ENCODE measurements at regions not wholly inside any gene's neighbourhood (a gene's known extent, or its start where the extent isn't known, plus 50 kb on each side); places are given as distances from the start of the nearest gene placed in this dataset.

DNA sequence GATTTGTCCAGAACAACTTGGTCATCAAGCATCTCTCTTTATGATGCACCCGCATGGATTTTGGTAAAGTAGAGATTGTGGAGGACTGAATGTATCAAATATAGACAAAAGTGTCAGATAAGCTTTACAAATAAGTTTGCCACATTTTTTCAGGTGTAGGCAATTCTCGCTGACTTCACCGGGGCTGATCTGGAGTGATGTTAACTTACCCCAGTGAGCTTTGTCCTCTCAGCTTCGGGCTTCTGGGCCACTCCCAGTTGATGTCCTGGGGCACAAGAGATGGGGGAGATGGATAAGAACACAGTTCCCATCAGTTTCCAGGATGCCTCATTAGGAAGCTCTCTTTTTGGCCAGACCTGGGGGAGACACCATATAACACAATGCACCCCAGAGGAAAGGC is 117.7 kb downstream of the ETS2 start:
- DNase-seq, result no peak

GRCh38 chr21:38922474-38923235 is 116.9 kb downstream of the ETS2 start:
- DNase-seq, result no peak

DNA sequence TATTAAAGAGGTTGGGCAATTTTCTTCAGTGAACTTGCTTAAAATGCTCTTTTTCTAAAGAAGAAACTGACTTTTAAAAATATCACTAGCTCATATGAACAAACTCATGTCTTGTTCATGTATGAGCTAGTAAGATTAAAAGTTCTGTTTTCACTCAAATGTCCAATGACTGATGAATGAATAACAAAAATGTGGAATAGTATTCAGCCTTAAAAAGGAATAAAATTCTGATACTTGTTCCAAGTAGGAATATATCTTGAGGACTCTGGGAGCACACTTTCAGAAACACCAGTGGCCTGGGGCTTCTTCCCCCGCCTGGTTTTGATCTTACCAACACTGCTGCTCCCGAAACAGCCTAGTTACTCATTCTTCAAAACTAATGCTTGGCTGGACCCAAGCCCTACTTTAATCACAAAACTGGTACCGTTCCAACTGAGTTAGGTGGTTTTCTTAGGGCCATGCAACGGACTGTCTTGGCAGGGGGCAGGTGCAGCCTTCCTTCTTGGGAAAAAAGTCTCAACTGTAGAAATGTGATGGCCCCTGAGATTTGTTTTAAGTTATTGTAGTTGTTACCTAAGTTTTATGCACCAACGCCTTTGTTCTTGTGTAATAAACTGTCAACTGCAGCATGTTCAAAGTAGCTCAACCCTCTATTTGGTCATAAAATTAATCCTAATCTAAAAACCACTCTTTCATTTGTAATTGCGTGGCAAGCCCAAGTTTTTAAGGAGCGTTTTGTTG is 116.0 kb downstream of the ETS2 start:
- no peak for DNase-seq

DNA sequence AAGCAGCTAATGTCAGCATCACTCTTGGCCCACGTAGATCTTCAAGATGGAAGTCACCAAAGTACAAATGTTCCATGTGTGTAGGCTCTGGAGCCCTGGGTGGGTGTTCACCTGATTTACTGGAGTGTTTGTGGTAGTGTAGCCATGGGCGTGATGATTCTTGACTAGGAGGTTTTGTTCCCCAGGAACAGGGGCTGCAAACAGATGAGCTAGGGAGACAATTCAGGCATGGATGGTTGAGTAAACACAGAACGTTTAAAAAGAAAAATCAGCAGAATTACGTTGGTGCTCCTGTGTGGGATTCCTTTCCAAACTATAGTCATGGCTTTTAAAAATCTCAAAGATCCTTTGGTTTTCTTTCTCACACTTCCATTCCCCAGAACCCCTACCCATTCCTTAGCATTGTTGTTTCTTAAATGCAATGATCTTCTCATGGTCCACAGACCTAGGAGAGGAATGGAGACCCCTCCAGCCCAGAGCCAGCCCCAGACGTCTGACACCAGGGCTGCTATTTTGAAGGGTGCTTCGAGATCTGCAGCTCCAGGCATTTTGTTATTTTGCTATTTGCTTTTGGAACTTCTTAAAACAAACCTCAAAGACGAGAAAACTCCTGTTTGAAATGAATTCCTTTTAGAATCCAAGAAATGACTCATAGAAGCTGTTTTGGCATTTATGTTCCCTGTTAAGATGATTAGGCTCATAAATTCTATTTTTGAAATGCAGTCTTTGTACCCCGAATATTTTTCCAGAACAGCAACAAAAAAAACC is 115.1 kb downstream of the ETS2 start:
- DNase-seq, result no peak

DNA sequence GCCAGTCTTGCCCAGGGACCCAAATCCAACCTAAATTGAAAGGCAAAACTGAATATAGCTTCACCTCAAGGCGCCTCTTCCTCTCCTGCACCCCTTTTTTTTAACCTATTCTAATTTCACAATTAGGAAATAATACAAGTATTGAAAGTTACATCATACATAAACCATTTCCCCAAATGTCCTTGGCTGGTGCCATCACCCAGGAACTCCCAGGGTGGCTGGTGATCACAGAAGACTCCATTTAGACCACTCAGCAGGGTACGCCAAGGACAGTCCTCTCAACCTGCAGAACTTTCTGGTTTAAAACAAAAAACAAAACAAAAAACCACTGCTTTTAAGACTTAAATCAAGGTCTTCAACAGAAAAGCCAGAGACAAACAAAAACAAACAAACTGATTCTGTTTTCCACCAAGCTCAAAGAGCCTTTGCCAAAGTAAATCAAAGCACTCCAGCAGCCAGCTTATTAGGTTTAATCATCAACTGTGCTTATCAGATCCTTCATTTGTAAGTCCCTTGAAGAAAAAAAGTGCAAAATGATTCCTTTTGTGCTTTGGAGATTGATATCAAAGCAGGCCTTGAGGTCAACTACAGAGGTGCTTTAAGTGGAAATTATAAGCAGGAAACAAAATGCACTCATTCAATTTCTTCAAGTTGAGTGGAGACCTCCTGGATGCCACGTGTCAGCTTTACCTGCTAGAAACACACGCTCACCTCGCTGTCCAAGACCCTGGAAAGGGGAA is 113.0 kb downstream of the ETS2 start:
- no peak for DNase-seq

DNA sequence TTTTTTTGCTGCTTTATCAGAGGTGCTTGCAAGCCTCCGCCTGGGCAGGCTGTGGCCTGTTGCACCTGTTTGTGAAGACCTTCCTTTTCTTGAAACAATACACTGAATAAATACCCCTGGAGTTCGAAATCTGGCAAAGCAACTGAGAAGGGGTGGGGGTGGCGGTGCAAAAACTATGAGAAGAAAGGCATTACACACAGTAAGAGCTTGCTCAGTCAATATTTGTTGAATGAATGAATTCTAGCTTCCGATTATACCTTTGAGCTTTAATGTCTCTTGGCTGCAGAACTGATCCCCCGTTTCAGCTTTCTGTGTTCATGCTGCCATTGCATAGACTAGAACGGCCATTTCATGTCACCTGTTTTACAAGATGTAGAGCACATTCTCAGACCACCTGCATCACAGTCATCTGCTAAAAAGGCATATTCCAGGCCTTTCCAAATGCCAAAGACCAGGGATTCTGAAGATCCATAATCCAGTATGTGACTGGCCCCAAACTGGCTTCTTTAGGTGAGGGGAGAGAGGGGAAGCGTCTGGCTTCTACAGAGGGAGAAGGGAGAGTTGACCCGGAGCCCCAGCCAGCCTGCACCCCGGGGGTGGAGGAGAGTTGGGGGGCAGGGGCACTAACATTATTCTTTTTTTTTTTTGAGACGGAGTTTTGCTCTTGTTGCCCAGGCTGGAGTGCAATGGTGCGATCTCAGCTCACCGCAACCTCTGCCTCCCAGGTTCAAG is 111.5 kb downstream of the ETS2 start:
- DNase-seq, result no peak

DNA sequence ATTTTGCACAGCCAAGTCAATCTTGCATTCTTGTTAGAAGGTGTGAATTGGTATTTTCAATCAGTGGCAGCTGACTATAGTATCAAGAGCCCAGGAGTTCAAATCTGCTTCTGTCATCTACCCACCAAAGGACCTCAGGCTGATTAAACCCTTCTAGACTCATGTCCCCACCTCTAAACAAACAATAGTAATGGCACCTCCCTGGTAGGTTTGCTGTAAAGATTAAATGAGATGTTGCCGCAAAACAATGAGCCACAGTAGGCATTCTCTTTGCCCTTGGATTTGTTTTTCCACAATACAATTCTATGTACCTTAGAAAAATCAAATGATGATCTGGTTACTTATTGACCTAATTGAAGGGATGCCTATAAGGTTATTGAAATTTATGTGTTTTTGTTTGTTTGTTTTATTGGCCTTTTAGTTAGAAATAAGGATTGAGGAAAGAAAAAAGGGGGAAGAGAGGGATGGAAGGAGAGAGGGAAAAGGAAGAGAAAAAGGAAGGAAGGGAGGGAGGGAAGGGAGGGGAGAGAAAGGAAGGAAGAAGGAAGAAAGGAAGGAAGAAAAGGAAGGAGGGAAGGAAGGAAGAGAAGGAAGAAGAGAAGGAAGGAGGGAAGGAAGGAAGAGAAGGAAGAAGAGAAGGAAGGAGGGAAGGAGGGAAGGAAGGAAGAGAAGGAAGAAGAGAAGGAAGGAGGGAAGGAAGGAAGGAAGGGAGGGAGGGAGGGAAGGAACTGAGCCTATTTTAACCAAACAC is 110.7 kb downstream of the ETS2 start:
- DNase-seq, result no peak

GRCh38 chr21:38915546-38915945 is 109.8 kb downstream of the ETS2 start:
- DNase-seq, result no peak

GRCh38 chr21:38914528-38915293 is 109.0 kb downstream of the ETS2 start:
- no peak for DNase-seq

DNA sequence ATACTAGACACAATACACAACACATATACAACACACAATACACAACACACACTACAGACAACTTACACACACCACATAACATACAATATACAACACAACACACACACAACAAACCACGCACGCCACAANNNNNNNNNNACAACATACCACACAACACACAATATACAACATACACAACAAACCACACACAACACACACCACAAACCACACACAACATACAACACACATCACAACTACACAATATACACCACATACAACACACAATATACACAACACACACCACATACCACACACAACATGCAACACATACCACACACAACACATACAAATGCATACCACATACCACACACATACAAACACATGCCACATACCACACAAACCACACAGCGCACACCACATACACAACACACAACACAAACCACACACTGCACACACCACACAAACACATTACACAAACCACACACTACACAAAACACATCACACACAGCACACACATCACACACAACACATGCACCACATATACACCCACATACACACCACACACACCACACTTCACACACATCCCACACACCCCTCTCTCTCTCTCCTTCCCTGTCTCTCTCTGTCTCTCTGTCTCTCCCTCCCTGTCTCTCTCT is 108.3 kb downstream of the ETS2 start:
- no peak for DNase-seq

DNA sequence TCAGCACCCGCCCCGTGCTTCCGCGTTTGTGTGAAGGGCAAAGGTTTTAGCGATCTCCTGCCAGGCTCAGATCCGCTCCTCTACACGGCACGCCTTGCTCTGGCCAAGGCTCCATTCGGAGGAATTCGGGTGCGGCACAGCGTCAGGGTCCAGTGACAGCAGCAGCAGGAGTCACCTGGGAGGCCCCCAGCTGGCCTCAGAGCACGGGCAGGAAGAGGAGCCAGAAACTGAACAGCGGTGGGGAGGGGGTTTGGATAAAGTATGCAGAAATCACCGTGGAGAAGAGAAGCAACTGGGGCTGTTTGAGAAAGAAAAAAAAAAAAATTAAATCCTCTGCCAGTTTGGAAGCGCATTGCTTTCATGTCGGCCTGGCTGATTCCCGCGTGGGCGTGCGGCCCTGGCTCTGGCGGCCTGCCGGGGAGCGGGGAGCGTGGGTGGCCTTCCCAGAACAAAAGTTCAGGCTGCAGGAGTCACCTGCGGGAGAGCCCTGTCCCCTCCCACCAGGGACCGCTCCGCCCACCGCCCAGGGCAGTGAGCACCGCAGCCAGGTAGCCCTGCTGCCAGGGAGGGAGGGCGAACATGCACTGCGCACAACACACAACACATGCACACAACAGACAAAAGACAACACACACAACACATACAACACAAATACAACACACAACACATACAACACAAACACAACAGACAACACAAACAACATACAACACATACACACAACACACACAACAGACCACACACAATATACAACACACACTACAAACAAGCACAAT is 107.6 kb downstream of the ETS2 start:
- DNase-seq, result no peak

DNA sequence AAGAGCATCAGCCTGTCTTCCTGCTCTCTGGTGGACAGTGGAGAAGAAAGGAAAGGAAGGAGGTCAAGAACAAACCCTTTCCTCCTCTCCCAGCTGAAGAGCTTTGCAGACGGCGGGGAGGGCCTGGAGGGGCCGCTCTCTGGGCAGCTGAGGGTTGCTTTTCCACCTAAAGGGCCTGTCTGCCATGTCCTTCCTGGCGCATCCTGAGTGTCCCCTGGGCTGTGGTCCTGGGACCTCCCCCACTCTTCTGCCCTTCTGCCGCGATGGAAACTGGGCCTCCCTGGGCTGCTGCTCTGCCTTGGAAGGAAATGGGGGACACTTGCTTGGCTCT is 107.0 kb downstream of the ETS2 start:
- DNase-seq, result no peak

- no peak for DNase-seq
Measured at GRCh38 chr21:38912102-38912629, 106.4 kb downstream of the ETS2 start.

GRCh38 chr21:38911484-38912101 is 105.9 kb downstream of the ETS2 start:
- no peak for DNase-seq

DNA sequence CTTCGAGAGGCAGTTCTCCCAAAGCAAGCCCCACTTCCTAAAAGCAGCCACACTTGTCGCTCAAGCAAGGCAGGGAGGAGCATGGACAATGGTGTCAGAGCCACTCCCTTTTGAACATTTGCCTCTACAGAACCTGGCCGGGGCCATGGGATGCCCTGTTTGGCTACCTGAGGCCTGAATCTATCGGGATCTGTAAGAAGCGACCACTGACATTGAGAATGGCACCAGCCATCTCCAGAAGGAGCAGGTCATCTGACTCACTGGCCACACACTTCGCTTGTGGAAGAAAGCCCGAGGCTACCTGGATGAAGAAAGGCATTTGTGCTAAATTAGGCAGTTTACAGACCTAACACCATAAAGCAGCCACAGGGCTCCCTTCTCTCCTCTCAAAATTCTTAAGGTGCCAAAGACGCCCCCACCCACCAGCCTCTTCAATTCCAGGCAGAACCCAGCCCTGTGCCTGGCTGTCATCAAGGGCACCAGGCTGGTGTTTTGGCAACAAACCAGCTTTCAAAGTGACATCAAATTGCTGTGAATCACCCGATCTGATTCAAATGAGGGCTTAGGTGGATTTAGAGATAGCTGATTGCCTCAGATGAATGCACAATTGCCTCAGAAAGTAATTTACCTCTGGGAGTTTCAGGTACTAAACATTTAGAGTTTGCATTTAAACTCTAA is 104.8 kb downstream of the ETS2 start:
- DNase-seq, result no peak

DNA sequence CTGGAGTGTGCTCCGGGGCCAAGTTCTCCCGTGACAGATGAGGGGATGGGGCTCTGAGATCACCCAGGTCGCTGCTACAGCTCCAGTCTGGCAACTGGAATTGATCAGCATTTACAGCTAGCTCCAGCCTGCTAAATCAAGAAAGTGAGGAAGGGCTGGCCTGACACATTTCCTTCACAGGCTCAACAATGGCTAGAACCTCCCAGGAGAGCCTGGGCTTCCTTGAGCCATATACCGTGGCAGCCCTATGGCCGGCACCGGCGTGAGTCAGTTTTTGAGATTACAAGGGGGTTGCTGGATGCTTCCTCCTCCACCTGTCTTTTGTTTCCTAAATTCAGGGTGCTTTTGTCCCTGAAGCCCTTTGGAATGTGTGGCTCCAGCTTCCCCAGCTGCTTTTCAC is 104.2 kb downstream of the ETS2 start:
- no peak for DNase-seq

DNA sequence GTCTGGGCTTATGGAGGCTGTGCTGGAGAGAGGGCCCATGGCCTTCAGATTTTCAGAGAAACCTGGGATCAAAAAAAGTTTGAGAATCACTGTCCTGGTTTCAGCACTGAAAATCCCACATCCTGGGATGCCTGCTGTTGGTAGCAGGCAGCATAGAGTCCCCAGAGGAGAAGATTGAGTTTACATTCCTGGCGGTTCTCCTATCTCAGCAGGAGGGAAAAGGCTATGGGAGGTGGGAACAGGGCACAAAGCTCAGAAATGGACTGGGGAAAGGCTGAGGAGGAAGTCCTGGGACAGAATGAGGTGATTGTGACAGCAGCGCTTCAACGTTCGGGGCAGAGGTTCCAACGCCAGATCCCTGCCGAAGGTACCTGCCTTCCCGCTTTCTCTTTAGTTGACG is 103.4 kb downstream of the ETS2 start:
- DNase-seq, result no peak

- DNase-seq, result no peak
Measured at GRCh38 chr21:38908537-38908936, 102.8 kb downstream of the ETS2 start.

Data from activated CD4-positive, alpha-beta T cell treated with anti-CD3 and anti-CD28 coated beads for 4 hours (primary cell).